HG02938 (cell line): ENCODE measurements at regions not wholly inside any gene's neighbourhood (a gene's known extent, or its start where the extent isn't known, plus 50 kb on each side); places are given as distances from the start of the nearest gene placed in this dataset.
"Not testable (repeated sequence)": the region's sequence is repeated elsewhere in the genome, so short reads cannot be mapped to it uniquely, and the experiment has no call there.

Experiments
- ATAC-seq: cut with Tn5 transposase; IDR thresholded peaks from one replicate; pipeline ENCODE4 v1.9.1; 2021; ENCODE audit warnings: mild to moderate bottlenecking, moderate library complexity; ENCODE audit not compliant: unreplicated experiment

- not testable (repeated sequence) for ATAC-seq
These were observed 89.4 kb downstream of the DDX11 start for GRCh38 chr12:31162896-31163560.

- not testable (repeated sequence) for ATAC-seq
These were observed 100.6 kb downstream of the DDX11 start for GRCh38 chr12:31174293-31174692.

DNA sequence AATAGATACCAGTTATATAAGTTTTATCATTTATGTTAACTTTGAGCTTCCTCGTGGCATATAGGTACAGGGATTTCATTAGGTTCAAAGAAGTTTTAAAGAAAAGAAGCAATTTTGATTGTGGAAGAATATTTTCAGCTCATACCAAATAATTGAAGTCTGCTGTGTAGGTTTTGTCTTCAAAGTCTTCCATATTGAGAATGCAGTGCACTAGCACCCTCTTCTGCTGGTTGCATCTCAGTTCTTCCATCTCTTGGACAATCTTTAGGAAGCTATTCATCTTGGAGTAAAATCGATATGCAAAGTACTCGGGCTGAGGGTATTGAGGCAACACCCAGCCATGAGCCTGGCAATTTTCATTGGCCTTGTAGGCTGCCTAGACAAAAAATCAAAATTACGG is 103.9 kb downstream of the DDX11 start:
- ATAC-seq: not testable (repeated sequence)

DNA sequence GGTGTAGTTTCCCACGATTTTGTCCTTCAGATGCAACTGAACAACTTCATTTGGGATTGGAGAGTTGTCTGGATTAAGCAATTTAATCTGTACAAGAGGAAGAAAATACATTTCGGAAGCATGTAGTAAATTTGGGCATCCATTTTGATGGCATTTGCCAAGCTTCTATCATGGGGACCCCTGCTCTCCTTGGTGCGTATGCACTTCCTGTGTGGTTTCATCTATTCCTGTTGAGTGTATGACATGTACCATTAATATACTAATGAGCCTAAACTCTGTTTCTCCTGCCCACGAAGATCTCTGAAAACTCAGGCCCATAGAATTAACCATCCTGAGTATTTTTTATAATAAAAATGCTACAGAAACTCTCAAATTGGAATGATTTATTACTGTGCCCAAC is 105.2 kb downstream of the DDX11 start:
- ATAC-seq: not testable (repeated sequence)

DNA sequence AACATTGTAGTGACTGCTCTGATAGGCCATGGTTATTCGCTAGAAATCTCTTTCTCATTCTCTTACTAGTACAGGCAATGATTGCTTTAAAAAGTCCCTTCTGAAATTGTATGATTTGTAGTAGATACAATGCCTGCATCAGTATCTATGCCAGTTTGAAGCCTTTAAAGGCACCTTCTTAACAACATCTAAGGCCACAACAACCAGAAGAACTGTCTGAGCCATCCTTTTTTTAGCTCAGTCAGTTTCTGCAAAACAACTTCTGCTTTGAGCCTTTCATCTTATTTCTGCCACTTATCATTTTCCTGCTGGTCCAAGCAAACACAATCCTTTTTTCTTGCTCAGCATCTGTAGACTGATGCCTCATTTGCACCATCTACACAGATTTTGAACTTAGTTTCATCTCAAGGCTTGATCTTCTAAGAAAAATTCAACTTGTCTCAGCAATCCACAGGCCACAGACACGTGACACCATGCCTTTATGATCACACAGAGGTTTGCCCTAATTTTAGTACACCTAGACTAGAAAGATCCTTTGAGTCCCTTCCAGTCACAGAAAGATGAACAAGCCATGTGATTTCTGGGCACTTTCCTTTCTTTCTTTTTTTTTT is 106.1 kb downstream of the DDX11 start:
- not testable (repeated sequence) for ATAC-seq

GRCh38 chr12:31182571-31182970 is 108.9 kb downstream of the DDX11 start:
- ATAC-seq: not testable (repeated sequence)

- ATAC-seq: not testable (repeated sequence)
These were observed 109.4 kb downstream of the DDX11 start for GRCh38 chr12:31183107-31183506.

- not testable (repeated sequence) for ATAC-seq
These were observed 110.2 kb downstream of the DDX11 start for GRCh38 chr12:31183899-31184298.

DNA sequence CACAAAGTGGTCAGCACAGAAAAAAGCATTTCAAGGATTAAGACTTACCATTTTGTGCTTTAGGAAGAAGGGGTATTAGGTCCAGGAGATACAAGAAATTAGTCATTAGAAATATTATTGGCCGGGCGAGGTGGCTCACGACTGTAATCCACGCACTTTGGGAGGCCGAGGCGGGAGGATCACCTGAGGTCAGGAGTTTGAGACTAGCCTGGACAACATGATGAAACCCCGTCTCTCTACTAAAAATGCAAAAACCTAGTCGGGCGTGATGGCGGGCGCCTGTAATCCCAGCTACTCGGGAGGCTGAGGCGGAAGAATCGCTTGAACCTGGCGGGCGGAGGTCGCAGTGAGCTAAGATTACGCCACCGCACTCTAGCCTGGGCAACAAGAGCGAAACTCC is 111.0 kb downstream of the DDX11 start:
- ATAC-seq: not testable (repeated sequence)

GRCh38 chr12:31192689-31193088 is 119.0 kb downstream of the DDX11 start:
- ATAC-seq: not testable (repeated sequence)

DNA sequence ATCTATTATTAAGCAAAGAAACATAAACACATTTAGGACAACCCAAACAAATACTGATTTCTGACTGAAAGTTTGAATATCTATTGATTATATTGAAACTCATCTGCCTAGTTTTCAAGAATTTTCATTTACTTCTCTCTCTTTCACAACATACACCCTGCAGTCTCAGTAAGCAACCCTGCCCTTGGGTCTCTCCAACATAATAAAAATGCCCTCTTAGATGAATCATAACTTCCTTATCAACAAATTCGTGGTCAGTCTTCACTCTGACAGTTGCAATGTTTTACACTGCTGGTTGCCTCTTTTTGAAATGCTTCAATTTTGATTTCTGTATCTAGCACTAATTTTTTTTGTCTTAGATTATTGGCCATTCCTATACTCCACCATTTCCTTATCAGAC is 122.0 kb downstream of the DDX11 start:
- ATAC-seq: not testable (repeated sequence)

DNA sequence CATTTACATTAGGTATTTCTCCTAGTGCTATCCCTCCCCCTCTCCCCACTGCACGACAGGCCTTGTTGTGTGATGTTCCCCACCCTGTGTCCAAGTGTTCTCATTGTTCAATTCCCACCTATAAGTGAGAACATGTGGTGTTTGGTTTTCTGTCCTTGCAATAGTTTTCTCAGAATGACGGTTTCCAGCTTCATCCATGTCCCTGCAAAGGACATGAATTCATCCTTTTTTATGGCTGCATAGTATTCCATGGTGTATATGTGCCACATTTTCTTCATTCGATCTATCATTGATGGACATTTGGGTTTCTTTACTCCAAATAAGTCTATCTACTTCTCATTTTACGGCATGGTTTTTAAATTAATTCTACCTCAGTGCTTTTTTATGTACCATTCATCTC is 125.8 kb downstream of the DDX11 start:
- not testable (repeated sequence) for ATAC-seq

DNA sequence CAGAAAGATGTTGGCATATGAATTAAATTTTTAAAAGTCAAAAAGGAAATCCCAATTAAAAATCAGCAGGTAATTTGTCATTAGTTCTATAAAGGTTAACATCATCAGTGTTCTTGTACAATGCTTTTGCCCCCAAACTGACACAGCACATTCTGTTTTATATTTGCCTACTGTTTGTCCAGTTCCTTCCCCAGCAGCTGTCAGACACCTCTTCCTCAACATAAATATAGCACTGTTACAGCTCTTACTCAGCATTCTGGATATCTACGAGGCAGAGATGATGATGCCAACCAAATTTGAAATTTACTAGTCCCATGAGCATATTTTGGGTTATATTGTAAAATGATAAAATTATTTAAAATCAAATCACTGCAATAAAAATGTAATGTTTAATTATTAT is 124.6 kb downstream of the SINHCAF start:
- ATAC-seq: no peak

DNA sequence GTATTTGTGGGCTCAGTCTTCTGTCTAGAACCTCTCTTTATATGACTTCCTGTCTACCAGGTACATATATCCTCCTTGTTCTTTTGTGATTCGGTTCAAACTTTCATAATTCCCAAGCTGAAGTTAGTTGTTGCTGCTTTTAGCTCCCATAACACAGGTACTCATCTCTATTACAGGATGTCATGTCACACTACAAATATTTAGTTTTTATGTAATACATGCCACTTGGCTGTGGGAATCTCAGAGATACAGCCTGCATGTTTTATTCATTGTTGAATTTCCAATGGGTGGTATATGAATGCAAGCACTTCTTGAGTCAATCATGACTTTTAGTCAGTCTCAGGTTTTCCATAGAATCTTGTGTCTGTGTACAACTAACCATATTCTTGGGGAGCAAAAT is 122.7 kb downstream of the SINHCAF start:
- ATAC-seq: no peak

DNA sequence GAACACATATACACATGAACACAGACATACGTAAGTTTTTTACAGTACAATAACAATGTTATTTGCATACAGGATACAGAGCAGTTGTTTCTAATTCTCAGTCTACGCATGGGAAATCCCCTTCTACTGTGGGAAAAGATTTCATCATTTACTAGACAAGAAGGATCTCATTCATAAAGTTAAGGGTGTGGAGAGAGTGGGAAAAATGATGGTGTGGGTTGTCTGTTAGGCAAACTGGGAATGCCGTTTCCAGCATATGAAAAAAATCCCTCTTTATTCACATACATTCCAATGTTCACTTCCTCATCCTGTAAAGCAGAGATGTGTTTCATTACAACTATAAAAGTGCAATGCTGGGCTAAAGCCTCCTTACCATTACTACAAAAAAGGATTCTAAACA is 120.9 kb downstream of the SINHCAF start:
- ATAC-seq: peak; percentile 94

DNA sequence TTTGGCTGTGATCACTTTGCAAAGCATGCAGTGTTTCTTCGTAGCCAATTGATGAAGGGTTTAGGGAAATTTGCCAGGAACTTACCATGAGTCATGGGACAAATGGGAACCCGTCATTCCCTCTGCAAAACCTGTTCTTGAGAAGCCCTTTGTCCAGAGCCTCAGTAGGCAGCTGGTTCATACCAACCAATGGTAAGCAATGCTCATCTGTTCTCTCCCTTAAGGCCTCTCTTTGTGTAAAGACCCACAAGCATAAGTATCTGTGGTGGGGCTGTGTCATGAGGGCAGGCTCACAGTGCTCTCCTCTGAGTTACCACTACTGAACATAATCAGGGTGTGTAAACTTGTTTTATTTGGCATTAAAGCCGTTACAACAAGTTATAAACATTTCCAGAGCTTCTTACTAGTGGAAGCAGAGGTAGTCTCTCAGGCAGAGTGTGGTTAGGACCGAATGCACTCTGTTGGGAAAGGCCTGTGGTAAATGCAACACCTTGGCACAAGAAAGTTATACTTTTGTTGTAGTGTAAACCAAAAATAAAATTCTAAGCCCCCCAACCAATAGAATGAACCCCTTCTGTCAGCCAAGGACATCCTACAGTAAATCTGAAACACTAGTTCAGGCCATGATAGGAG is 119.8 kb downstream of the SINHCAF start:
- ATAC-seq: no peak

- ATAC-seq: no peak
These were observed 118.0 kb downstream of the SINHCAF start for GRCh38 chr12:31207799-31208465.

DNA sequence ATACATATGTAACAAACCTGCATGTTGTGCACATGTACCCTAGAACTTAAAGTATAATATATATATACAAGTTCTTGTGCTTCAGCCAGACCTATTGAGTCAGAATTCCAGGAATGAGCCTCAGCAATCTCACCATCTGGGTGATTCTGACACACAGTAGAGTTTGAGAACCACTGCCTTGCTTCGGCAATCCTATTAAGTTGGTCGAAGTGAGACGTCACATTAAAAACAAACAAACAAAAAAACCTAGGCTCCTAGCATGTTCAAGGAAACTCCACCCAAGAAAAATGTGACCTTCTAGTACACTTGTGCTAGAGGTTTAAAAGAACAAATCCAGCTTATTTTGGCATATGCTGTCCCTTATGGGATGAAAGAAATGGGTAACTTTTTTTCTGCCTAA is 115.8 kb downstream of the SINHCAF start:
- no peak for ATAC-seq

DNA sequence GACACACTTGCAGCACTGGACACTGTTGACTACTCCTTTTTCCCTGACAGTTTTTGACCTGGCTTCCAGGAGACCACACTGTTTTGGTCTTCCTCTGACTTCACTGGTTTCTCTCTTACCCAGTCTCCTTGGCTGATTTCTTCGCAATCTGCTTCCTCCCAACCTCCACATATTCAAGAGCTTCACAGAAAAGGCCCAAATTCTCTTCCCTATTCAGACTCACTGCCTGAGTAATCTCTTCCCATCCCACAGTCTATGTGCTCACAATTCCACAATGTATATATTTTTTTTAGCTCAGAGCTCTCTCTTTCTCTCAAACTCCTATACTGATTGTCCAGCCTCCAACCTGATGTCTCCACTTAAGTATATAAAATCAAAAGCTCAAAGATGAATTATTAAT is 115.4 kb downstream of the SINHCAF start:
- no peak for ATAC-seq

- ATAC-seq: no peak
These were observed 111.1 kb downstream of the SINHCAF start for GRCh38 chr12:31214626-31215517.
